C4-2B (cell line): ENCODE measurements at regions not wholly inside any gene's neighbourhood (a gene's known extent, or its start where the extent isn't known, plus 50 kb on each side); places are given as distances from the start of the nearest gene placed in this dataset.

Experiments
- H3K27ac ChIP-seq: fragments of 450-650 bp; 2 replicates; pipeline ENCODE4 v1.5.1; 2017
- ZFX ChIP-seq: fragments of 450-650 bp; IDR thresholded peaks from 2 replicates; pipeline ENCODE4 v1.6.1; 2017
- TF ChIP-seq, protein P1 (sequence below): fragments of 450-650 bp; conservative IDR thresholded peaks from 2 replicates; pipeline ENCODE4 v1.5.1; 2017; ENCODE audit warnings: mild to moderate bottlenecking

- TF ChIP-seq, protein P1, sequence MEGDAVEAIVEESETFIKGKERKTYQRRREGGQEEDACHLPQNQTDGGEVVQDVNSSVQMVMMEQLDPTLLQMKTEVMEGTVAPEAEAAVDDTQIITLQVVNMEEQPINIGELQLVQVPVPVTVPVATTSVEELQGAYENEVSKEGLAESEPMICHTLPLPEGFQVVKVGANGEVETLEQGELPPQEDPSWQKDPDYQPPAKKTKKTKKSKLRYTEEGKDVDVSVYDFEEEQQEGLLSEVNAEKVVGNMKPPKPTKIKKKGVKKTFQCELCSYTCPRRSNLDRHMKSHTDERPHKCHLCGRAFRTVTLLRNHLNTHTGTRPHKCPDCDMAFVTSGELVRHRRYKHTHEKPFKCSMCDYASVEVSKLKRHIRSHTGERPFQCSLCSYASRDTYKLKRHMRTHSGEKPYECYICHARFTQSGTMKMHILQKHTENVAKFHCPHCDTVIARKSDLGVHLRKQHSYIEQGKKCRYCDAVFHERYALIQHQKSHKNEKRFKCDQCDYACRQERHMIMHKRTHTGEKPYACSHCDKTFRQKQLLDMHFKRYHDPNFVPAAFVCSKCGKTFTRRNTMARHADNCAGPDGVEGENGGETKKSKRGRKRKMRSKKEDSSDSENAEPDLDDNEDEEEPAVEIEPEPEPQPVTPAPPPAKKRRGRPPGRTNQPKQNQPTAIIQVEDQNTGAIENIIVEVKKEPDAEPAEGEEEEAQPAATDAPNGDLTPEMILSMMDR = no peak
- TF ChIP-seq ZFX = no peak
- H3K27ac ChIP-seq = no peak overlapping the region
Observed at GRCh38 chr6:168215121-168215808, 104.3 kb downstream of the DACT2 start.

- TF ChIP-seq, protein P1 = no peak
- no peak for TF ChIP-seq ZFX
- H3K27ac ChIP-seq = no peak overlapping the region
Observed at GRCh38 chr6:168214586-168215104, 104.9 kb downstream of the DACT2 start.

- TF ChIP-seq ZFX = no peak
- TF ChIP-seq, protein P1 = no peak
- no peak overlapping the region for H3K27ac ChIP-seq
Observed at GRCh38 chr6:168213121-168213524, 106.5 kb downstream of the DACT2 start.

DNA sequence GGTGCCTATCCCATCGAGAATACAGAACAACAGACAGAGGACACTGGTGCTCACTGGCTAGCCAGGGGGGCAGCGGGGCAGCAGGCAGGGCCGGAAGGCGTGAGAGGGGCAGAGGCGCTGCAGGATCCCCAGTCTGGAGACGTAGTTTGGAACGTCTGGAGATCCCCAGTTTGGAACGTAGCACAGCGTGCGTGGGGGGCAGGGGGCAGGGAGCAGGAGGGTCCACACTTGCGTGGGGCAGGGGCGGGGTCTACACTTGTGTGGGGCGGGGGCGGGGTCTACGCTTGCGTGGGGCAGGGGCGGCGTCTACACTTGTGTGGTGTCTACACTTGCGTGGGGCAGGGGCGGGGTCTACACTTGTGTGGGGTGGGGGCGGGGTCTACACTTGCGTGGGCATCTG, 107.2 kb downstream of the DACT2 start:
- TF ChIP-seq ZFX = no peak
- TF ChIP-seq, protein P1 = no peak
- H3K27ac ChIP-seq = no peak overlapping the region

DNA sequence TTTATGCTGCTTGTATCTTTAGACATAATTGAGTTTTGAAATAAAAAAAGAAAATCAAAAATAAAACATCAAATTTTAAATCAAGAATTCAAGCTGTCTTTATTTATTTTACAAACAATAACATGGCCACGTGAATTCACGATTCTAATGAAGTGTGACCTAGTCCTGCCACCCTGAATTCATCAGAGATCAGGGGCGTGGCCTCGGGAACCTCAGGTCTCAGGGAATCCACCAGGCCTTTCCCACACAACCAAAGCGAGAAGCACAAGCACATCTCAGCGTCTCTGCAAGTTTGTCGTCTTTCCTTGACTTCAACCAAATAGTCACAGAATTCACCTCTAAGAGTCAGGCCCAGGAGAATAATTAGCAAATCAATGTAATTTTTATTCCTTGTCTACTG, 107.9 kb downstream of the DACT2 start:
- H3K27ac ChIP-seq = no peak overlapping the region
- TF ChIP-seq, protein P1 = no peak
- TF ChIP-seq ZFX = no peak

GRCh38 chr6:168210239-168211105, 109.1 kb downstream of the DACT2 start:
- H3K27ac ChIP-seq = no peak overlapping the region
- TF ChIP-seq, protein P1 = no peak
- TF ChIP-seq ZFX = no peak

DNA sequence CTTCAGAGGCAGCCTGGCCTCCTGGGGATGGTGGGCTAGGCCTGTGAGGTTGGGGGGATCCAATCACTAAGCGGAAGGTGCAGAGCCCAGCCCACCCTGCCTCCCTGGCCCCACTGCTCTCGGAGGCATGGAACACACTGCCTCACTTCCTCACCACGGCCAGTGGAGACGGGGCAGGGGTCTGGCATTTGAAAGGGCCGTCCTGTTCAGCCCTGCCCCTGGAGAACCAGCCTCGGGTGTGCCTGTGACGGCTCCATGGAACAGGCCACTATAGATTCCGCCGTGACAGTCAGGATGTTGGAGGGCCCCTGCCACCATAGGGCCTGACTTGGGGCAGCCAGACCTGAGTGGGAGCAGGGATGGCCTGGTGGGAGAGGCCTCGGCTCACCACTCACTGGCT, 110.2 kb downstream of the DACT2 start:
- no peak overlapping the region for H3K27ac ChIP-seq
- TF ChIP-seq, protein P1 = no peak
- no peak for TF ChIP-seq ZFX
